PFSK-1 (cell line): ENCODE measurements at regions not wholly inside any gene's neighbourhood (a gene's known extent, or its start where the extent isn't known, plus 50 kb on each side); places are given as distances from the start of the nearest gene placed in this dataset.

Experiments used
- FOXP2 ChIP-seq: optimal IDR thresholded peaks from 2 replicates; pipeline ENCODE3; 2011; ENCODE audit warnings: borderline replicate concordance, control low read depth, inconsistent platforms; ENCODE audit not compliant: insufficient read depth; ENCODE audit errors: extremely low read length, extremely low read depth
- POLR2AphosphoS5 ChIP-seq: IDR thresholded peaks from 2 replicates; pipeline ENCODE4 v1.6.1; 2012; ENCODE audit warnings: low read depth, mild to moderate bottlenecking, control low read depth, low read length, moderate library complexity
- SIN3A ChIP-seq: IDR thresholded peaks from 2 replicates; pipeline ENCODE4 v1.6.1; 2012; ENCODE audit warnings: mild to moderate bottlenecking, low read length, moderate library complexity, borderline replicate concordance; ENCODE audit not compliant: insufficient read depth
- TAF1 ChIP-seq: IDR thresholded peaks from 2 replicates; pipeline ENCODE4 v1.6.1; 2012; ENCODE audit warnings: low read length, control low read depth, borderline replicate concordance; ENCODE audit not compliant: insufficient read depth
- TF ChIP-seq, protein P1 (sequence below), 2 experiments: IDR thresholded peaks; 2 replicates each; pipeline versions ENCODE4 v1.6.1 to v1.8.0; 2011 to 2012; ENCODE audit warnings: low read depth in 2 of 2, low read length in 2 of 2, control low read depth in 1 of 2, inconsistent platforms in 1 of 2, mild to moderate bottlenecking in 1 of 2, moderate library complexity in 1 of 2; ENCODE audit not compliant: insufficient read depth in 1 of 2

DNA sequence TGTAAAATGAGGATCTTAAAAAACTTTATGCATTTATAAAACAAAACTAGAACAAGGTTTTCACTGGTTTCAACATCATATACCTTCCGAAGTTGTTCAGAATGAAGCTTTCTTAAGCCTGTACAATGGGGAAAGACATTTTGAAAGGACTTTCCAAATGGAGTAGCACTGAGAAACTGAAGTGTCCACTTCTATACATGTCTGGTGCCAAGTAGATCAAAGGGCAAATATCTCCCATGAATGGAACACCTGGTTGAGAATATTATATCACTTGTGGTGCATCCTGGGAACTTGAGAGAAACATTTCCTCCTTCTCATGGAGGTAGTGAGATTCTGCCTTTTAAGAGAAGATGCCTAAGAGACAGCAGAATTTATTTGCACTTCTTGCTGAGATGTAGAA lies 182.1 kb upstream of the ACTBL2 start:
- TF ChIP-seq POLR2AphosphoS5 (no peak), TAF1 (no peak), FOXP2 (no peak), SIN3A (no peak)
- TF ChIP-seq, protein P1, sequence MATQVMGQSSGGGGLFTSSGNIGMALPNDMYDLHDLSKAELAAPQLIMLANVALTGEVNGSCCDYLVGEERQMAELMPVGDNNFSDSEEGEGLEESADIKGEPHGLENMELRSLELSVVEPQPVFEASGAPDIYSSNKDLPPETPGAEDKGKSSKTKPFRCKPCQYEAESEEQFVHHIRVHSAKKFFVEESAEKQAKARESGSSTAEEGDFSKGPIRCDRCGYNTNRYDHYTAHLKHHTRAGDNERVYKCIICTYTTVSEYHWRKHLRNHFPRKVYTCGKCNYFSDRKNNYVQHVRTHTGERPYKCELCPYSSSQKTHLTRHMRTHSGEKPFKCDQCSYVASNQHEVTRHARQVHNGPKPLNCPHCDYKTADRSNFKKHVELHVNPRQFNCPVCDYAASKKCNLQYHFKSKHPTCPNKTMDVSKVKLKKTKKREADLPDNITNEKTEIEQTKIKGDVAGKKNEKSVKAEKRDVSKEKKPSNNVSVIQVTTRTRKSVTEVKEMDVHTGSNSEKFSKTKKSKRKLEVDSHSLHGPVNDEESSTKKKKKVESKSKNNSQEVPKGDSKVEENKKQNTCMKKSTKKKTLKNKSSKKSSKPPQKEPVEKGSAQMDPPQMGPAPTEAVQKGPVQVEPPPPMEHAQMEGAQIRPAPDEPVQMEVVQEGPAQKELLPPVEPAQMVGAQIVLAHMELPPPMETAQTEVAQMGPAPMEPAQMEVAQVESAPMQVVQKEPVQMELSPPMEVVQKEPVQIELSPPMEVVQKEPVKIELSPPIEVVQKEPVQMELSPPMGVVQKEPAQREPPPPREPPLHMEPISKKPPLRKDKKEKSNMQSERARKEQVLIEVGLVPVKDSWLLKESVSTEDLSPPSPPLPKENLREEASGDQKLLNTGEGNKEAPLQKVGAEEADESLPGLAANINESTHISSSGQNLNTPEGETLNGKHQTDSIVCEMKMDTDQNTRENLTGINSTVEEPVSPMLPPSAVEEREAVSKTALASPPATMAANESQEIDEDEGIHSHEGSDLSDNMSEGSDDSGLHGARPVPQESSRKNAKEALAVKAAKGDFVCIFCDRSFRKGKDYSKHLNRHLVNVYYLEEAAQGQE (IDR thresholded peaks at IDR 0.05; ENCODE audit: insufficient read depth in 1 of 2, low read depth in 2 of 2, low read length in 2 of 2): no peak

DNA sequence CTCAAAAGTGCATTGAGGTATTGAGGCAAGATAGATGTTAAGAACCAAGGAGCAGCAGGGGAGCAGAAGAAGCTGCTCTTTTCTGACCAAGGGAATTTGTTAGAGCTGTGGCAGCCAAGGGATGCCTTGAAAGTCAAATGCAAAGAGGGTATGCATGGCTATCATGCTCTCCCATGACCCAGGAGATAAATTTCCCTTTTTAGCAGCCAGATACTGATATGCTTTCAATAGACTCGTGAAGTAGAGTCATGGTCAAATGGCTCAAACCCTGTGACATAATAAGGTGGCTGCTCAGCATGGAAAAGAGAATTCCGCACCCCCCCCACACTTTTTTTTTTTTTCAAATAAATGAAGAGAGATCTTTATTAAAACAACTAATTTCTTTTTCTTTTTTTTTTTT lies 180.9 kb upstream of the ACTBL2 start:
- no peak for TF ChIP-seq FOXP2
- TF ChIP-seq, protein P1 (IDR thresholded peaks at IDR 0.05; ENCODE audit: insufficient read depth in 1 of 2, low read depth in 2 of 2, low read length in 2 of 2): no peak
- TF ChIP-seq TAF1: no peak
- TF ChIP-seq SIN3A: no peak

DNA sequence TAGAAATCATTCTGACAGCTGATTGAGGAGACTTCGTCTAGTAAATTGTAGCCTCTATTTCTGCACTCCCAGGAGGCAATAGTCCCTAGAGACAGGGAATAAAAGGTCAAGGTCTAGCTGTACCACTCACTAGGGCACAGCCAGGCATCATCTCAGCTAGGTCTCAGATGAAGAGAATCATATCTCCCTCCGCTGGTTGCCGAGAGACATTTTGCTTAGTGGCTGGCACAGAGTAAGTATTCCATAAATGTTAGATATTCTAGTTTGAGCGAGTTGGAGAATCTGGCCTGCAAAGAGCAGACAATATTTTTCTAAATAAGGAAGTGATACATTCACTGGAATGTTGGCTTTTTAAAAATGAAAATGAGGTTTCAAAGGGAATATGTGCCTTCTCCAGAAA lies 180.4 kb upstream of the ACTBL2 start:
- TF ChIP-seq FOXP2 (no peak), TAF1 (no peak), SIN3A (no peak), POLR2AphosphoS5 (no peak)
- TF ChIP-seq, protein P1 (IDR thresholded peaks at IDR 0.05; ENCODE audit: insufficient read depth in 1 of 2, low read depth in 2 of 2, low read length in 2 of 2): no peak

DNA sequence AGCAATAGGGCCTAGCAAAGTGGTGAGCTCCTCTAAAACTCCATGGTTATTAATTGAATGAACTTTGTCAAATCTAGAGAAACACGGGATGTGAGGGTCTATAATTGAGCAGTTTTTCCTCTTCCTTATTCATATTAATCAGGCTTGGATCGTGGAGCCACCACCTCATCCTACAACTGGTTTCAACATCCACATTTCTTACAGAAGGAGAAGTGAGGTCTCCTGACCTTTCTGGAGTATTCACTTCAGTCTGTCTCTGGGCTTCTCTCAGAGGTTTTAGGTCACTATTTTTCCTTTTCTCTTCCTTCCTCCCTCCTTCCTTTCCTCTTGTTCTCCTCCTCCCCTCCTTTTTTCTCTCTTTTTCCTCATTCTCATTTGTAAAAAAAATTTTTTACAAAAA lies 177.3 kb upstream of the ACTBL2 start:
- TF ChIP-seq, protein P1 (IDR thresholded peaks at IDR 0.05; ENCODE audit: insufficient read depth in 1 of 2, low read depth in 2 of 2, low read length in 2 of 2): no peak
- no peak for TF ChIP-seq FOXP2
- TF ChIP-seq SIN3A: no peak

DNA sequence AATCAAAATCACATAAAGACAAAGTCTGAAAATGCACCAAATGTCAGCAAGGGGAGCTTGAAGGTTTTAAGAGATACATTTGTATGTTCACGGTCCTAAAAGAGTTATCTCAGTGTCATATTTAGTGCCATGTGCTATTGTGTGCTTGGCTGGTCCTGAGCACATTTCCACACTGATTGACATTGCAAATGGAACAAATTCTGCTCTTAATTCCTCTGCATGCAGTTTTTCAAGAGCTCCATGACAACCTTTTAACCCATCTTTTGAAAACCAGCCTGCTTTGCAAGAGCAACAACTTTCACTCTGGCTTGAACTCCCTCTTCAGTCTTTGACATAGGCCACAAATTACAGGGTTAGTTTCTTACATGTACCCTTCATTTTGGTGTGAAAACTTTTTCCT lies 175.4 kb upstream of the ACTBL2 start:
- TF ChIP-seq SIN3A: no peak
- no peak for TF ChIP-seq TAF1
- no peak for TF ChIP-seq FOXP2
- TF ChIP-seq, protein P1 (IDR thresholded peaks at IDR 0.05; ENCODE audit: insufficient read depth in 1 of 2, low read depth in 2 of 2, low read length in 2 of 2): no peak
- no peak for TF ChIP-seq POLR2AphosphoS5
